Stimulated activated naive CD8-positive, alpha-beta T cell treated with anti-CD3 and anti-CD28 coated beads, Interleukin-15, Interleukin-2, amounts not matched to agents 100 ng/mL and 50 ng/mL, for 24 hours (primary cell): ENCODE measurements at regions not wholly inside any gene's neighbourhood (a gene's known extent, or its start where the extent isn't known, plus 50 kb on each side); places are given as distances from the start of the nearest gene placed in this dataset.

ENCODE experiments used
- H3K27ac Mint-ChIP-seq: one replicate; pipeline ENCODE4 v1.8.0; 2021; ENCODE audit warnings: mild to moderate bottlenecking, mixed read lengths
- H3K27me3 Mint-ChIP-seq: one replicate; pipeline ENCODE4 v1.8.0; 2021; ENCODE audit warnings: mixed read lengths
- H3K36me3 Mint-ChIP-seq: one replicate; pipeline ENCODE4 v1.8.0; 2021; ENCODE audit warnings: low read depth, mixed read lengths
- H3K4me1 Mint-ChIP-seq: one replicate; pipeline ENCODE4 v1.8.0; 2021; ENCODE audit warnings: low read depth, mixed read lengths
- H3K4me3 Mint-ChIP-seq: one replicate; pipeline ENCODE4 v1.8.0; 2021; ENCODE audit warnings: mild to moderate bottlenecking, mixed read lengths
- H3K9me3 Mint-ChIP-seq: one replicate; pipeline ENCODE4 v1.8.0; 2021; ENCODE audit warnings: mixed read lengths

DNA sequence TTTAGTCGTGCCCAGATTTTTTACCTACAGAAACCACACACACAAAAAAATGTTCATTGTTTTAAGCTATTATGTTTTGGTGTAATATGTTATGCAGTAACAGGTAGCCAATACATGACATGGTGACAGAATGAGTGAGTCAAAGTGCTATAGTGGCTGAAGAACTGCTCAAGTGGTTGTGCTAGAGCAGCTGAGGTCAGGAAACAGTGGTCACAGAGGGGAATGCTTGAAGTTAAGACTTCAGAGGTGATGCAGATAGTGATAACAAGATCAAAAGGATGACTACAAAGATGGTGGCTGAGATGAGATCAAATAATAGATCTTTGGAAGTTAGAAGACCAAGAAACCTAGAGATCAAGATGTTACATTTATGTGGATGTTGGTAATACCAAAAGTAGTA lies 174.3 kb downstream of the KCNE4 start:
- Mint-ChIP-seq H3K36me3 (no peaks in the 10 kb centered on the region), H3K27me3 (no peaks in the 10 kb centered on the region), H3K4me1 (no peaks in the 10 kb centered on the region), H3K9me3 (peaks cover 5% of the 10 kb centered on the region), H3K4me3 (no peak overlapping the region), H3K27ac (no peak overlapping the region)

DNA sequence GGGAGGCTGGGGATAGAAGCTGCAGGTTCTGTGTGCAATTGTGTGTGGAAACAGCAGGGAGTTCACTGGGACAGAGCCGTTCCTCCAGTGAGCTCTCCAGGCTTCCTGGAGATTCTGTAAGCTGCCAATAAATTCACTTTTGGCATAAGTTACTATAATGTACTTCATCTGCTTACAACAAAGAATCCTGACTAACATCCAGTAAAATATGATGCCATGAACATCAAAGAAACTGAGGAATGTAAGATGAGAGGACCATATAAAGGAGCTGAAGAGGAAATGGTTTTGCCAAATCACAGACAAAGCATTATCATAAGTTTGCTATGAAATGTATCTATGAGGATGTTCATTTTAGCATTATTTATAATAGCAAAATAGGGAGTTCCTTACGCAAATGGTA lies 175.3 kb downstream of the KCNE4 start:
- peaks cover 5% of the 10 kb centered on the region for H3K9me3 Mint-ChIP-seq
- H3K4me1 Mint-ChIP-seq: no peaks in the 10 kb centered on the region
- H3K36me3 Mint-ChIP-seq: no peaks in the 10 kb centered on the region
- no peak overlapping the region for H3K4me3 Mint-ChIP-seq
- H3K27ac Mint-ChIP-seq: no peak overlapping the region
- no peaks in the 10 kb centered on the region for H3K27me3 Mint-ChIP-seq

DNA sequence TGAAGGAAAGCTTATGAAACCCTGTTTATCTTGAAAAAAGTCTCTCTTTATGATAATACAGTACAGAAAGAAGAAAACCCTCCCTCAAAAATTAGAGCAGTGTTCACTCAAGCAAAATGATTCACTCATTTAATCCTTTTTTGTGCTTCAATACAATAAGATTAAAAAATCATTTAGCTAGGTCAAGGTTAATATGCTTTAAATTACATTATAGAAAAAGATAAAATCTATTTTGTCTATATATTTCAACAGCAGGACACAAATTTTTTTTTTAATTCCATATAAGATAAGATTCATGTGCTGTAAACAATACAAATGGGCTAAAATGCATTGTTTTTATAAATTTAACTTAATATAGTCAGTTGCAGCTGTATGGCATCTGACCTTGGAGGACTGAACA lies 176.9 kb downstream of the KCNE4 start:
- no peaks in the 10 kb centered on the region for H3K4me1 Mint-ChIP-seq
- no peaks in the 10 kb centered on the region for H3K27me3 Mint-ChIP-seq
- no peaks in the 10 kb centered on the region for H3K36me3 Mint-ChIP-seq
- H3K4me3 Mint-ChIP-seq: no peak overlapping the region
- H3K9me3 Mint-ChIP-seq: peaks cover 5% of the 10 kb centered on the region
- H3K27ac Mint-ChIP-seq: no peak overlapping the region

DNA sequence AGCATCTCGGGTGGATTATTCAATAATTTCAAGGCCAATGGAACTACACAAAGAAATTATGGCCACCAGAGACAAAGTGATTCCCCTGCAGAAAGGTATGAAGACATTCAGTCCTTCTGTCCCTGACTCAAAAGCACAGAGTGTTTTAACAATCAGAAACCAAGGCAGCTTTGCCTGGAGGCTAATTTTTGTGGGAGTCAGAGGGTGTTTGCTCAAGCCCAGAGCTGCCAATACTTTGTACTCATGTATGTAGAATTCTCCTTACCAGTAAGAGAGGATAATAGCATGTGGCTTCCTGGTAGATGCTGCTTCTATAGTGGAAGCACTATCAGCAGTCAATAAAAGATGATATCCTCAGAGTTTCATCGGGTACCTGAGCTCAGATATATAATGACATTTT lies 178.4 kb downstream of the KCNE4 start:
- H3K4me3 Mint-ChIP-seq: no peak overlapping the region
- peaks cover 5% of the 10 kb centered on the region for H3K9me3 Mint-ChIP-seq
- H3K36me3 Mint-ChIP-seq: no peaks in the 10 kb centered on the region
- no peaks in the 10 kb centered on the region for H3K27me3 Mint-ChIP-seq
- H3K27ac Mint-ChIP-seq: no peak overlapping the region
- no peaks in the 10 kb centered on the region for H3K4me1 Mint-ChIP-seq

DNA sequence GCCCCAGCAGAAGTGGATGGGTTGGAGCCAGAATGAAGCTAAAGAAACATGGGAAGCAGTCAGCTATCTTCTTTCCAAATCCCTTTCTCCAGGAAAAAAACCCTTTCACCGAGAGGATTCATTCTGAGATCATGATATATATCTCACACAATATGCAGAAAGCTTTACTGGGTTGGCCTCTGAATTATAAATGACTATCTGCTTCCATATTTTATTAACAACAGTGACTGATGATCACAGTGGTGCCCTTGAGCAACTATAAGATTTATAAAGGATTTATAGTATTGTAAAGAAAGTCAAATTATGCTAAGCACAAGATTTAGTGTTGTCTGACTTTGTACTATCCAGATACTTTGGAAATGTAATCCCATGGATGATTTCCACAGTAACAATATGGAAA lies 180.3 kb downstream of the KCNE4 start:
- Mint-ChIP-seq H3K27me3 (no peaks in the 10 kb centered on the region), H3K9me3 (no peaks in the 10 kb centered on the region), H3K4me3 (no peak overlapping the region), H3K36me3 (no peaks in the 10 kb centered on the region), H3K4me1 (no peaks in the 10 kb centered on the region), H3K27ac (no peak overlapping the region)

DNA sequence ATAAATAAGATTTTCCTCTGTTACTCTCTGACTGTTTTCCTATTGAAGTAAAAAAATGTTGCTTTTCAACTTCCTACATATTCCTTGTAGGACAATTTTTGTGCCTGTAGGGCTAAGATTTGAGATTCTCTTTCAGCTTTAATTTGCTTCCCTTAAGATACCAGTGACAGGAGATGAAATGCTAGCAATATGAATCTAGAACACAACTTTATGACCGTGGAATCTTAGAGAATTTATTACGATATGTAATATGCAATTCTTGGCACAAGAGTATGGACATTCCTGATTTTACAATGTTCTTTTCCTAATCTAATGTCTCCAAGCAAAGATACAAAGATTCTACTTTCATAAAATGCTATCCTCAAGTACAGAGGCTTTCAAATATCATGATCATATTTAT lies 180.9 kb downstream of the KCNE4 start:
- Mint-ChIP-seq H3K4me1 (no peaks in the 10 kb centered on the region), H3K4me3 (no peak overlapping the region), H3K27ac (no peak overlapping the region), H3K27me3 (no peaks in the 10 kb centered on the region), H3K9me3 (no peaks in the 10 kb centered on the region), H3K36me3 (no peaks in the 10 kb centered on the region)

DNA sequence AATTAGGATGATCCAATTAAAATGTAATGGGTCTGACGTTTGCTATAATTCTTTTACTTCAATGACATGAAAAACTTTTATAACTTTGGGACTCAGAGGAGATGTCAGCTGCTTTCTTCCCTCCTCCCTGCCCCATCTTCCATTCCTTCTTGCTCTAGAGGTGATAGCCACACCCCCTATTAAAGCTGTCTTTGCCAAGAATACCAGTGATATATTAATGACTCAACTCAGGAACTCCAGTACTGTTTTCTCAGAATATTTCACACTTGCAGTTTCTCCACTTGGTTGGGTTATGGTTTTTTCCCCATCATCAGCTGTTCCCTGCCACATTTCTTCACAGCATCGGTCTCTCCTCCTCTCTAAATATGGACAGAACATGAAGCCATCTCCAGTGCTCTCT lies 184.0 kb downstream of the KCNE4 start:
- Mint-ChIP-seq H3K36me3 (no peaks in the 10 kb centered on the region), H3K4me3 (no peak overlapping the region), H3K9me3 (no peaks in the 10 kb centered on the region), H3K27ac (no peak overlapping the region), H3K27me3 (no peaks in the 10 kb centered on the region), H3K4me1 (no peaks in the 10 kb centered on the region)

DNA sequence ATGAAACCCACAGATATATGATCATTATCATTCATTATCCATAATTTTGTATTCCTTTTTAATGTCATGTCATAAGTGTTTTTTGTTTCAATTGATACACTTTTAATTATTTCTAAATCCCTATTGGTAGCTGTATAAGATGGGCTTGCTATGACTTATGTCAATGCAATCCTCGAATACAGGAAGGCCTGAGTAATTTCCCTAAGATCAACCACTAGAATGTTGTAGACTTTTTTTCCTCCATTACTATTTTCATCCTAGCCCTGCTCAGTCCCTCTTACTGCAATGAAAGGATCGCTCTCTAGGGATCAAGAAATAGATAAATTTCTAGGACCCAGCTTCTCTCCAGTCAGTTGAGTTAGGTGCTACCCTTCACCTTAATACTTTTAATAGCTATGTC lies 186.3 kb downstream of the KCNE4 start:
- Mint-ChIP-seq H3K27me3 (no peaks in the 10 kb centered on the region), H3K4me1 (no peaks in the 10 kb centered on the region)

DNA sequence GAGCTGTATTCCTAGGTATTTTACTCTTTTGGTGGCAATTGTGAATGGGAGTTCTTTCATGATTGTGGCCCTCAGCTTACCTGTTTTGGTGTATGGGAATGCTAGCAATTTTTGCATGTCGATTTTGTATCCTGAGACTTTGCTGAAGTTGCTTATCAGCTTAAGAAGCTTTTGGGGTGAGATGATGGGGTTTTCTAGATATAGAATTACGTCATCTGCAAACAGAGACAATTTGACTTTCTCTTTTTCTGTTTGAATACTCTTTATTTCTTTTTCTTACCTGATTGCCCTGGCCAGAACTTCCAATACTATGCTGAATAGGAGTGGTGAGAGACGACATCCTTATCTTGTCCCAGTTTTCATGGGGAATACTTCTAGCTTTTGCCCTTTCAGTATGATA lies 191.2 kb downstream of the KCNE4 start:
- H3K4me3 Mint-ChIP-seq: no peak overlapping the region
- H3K27me3 Mint-ChIP-seq: no peaks in the 10 kb centered on the region
- H3K27ac Mint-ChIP-seq: no peak overlapping the region

More for the DNA sequence above, 186.3 kb downstream of the KCNE4 start:
- Mint-ChIP-seq H3K4me3 (no peak overlapping the region), H3K27ac (no peak overlapping the region), H3K9me3 (no peaks in the 10 kb centered on the region), H3K36me3 (no peaks in the 10 kb centered on the region)

DNA sequence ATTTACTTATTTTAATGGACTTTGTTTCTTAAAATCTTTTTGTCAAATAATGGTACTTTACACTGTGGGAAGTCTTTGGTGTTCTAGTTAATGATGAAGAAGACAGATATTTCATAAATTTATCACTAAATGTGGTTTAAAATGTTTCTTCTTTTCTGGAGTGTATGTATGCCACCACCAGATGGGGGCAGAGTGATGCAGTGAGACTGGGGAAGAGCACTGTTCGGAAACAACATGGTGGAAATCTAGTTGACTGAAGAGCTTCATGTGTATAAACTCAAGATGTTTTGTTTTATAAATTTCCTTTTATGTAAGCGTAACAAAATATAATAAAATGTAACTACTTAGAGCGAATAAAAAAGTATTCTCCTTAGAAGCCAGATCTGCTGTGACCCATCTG lies 195.1 kb downstream of the KCNE4 start:
- Mint-ChIP-seq H3K27ac (no peak overlapping the region), H3K9me3 (peaks cover 5% of the 10 kb centered on the region), H3K4me3 (no peak overlapping the region), H3K27me3 (no peaks in the 10 kb centered on the region), H3K4me1 (no peaks in the 10 kb centered on the region), H3K36me3 (no peaks in the 10 kb centered on the region)

More for the DNA sequence above, 191.2 kb downstream of the KCNE4 start:
- H3K4me1 Mint-ChIP-seq: no peaks in the 10 kb centered on the region
- peaks cover 5% of the 10 kb centered on the region for H3K9me3 Mint-ChIP-seq
- no peaks in the 10 kb centered on the region for H3K36me3 Mint-ChIP-seq

DNA sequence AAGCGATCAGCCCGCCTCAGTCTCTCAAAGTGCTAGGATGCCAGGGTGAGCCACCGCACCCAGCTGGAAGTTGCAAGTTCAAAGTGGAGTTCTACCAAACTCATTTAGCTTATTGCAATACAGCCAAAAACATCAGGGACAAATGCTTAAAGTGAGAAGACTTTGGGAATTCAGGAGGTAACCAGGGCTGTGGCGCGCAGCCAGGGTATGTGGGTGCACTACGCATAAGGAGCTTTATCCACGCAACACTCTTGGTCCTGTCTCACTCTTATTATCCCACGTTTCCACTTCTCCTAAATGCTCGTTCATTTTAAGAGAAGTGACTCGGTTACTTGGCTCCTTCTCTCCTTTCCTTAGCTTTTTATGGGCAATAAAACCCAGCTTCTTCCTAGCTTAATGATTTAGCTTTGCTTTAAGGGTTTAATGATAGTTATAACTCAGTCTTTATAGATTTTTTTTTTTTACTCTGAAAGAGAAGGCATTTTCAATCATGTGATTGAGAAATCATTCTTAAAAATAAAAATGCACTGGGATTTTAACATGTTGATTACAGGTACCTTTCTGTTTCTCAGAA lies 199.8 kb downstream of the KCNE4 start:
- Mint-ChIP-seq H3K4me1 (no peaks in the 10 kb centered on the region), H3K27me3 (no peaks in the 10 kb centered on the region), H3K9me3 (peaks cover 5% of the 10 kb centered on the region), H3K27ac (no peak overlapping the region), H3K36me3 (no peaks in the 10 kb centered on the region), H3K4me3 (no peak overlapping the region)

DNA sequence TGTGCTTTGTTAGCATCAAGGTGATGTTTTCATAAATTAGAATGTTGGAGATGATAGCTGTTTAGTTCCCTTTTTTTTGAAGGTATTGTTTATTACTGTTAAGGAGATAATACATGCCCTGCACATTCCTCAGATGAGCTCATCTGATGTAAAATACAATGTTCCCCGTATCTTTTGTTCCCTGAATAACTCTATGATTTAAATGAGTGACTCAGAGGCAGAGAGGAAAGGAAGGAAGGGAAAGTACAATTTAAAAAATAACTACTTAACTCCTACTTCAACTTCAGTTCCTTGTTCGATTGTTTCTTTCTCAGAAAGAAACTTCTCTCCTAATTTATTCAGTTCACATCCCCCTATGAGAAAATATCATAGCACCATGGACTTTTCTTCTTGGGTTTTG lies 208.7 kb downstream of the KCNE4 start:
- H3K36me3 Mint-ChIP-seq: no peaks in the 10 kb centered on the region
- peaks cover 10% of the 10 kb centered on the region for H3K9me3 Mint-ChIP-seq
- no peak overlapping the region for H3K4me3 Mint-ChIP-seq
- no peak overlapping the region for H3K27ac Mint-ChIP-seq
- H3K27me3 Mint-ChIP-seq: no peaks in the 10 kb centered on the region
- no peaks in the 10 kb centered on the region for H3K4me1 Mint-ChIP-seq

DNA sequence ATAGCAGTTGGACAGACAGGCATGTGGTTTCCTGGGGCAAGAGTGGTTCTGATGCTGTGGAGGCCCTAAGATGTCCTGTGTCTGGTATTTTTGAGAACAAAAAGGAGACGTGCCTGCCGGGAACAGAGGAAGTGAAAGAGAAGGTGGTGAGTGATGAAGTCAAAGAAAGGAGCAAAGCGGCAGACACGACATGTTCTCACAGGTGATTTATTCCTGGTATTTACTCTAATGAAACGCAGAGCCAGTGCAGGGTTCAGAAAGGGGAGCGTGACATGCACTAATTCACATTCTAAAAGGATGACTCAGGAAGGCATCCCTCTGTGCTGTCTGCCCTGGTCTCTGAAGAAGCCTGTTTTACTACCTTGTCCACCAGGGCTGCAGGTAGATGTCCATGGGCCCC lies 211.0 kb downstream of the KCNE4 start:
- H3K9me3 Mint-ChIP-seq: peaks cover 2% of the 10 kb centered on the region
- no peaks in the 10 kb centered on the region for H3K27me3 Mint-ChIP-seq
- H3K27ac Mint-ChIP-seq: no peak overlapping the region
- H3K4me1 Mint-ChIP-seq: no peaks in the 10 kb centered on the region
- H3K36me3 Mint-ChIP-seq: no peaks in the 10 kb centered on the region
- no peak overlapping the region for H3K4me3 Mint-ChIP-seq

DNA sequence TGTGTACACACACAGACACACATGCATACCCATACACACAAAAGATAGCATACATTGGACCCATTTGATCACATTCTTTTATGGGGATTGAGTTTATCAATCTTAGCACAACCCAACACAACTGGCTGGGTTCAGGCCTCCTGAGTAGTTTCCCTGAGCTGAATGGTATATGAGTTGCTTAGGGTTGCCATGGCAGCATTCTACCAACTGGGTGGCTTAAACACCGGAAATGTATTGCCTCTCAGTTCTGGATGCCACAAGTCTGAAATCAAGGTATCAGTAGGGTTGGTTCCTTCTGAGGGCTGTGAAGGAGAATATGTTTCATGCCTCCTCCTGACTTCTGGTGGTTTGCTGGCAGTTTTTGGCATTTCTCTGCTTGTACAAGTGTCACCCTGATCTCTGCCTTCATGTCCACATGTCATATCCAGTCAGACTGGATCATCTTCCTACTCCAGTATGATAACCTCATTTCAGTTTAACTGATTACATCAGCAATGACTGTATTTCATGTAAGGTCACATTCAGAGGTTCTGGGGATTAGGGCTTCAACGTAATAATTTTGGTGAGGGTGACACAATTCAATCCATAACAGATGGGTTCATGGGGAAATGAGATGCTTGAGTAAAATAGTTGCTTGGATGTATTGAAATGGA lies 212.7 kb downstream of the KCNE4 start:
- Mint-ChIP-seq H3K4me1 (no peaks in the 10 kb centered on the region), H3K9me3 (no peaks in the 10 kb centered on the region), H3K36me3 (no peaks in the 10 kb centered on the region), H3K27ac (no peak overlapping the region), H3K4me3 (no peak overlapping the region), H3K27me3 (no peaks in the 10 kb centered on the region)

DNA sequence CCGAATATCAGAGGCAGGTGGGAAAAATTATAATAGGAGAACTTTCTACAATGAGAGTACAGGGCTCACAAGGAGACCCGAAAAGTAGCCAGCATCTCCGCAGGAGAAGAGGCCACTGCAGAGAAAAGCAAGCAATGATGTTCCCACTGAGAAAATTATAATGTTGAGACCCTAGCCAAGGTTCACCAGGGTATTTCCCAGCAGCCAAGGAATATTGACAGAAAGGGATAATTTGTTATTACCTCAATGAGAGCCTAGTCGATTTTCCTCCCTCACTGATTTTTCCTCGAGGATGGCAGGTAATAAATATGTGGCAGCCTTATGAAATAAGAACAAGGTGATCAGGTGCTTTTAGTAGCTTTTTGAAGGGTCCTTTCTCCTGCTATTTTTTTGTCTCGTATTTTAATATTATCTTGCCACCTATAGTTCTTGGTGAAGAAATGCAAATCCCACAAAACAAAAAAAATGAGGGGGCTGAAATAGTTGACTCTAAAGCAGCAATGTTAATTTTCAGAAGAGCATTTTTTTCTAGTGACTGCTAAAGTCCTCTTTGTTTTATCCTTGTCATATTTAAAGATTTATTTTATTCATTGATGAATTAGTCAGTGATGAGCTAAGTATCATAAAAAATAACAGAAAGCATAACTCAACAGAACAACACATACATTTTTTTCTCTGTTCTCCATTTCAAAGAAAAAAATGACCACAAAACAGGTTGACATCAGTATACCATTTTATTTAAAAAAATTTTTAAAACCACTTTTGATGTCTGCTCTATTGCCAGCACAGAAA lies 215.4 kb downstream of the KCNE4 start:
- Mint-ChIP-seq H3K27ac (no peak overlapping the region), H3K4me1 (no peaks in the 10 kb centered on the region), H3K9me3 (no peaks in the 10 kb centered on the region), H3K27me3 (no peaks in the 10 kb centered on the region), H3K36me3 (no peaks in the 10 kb centered on the region), H3K4me3 (no peak overlapping the region)
